A204.1 (cell line): ENCODE measurements at regions not wholly inside any gene's neighbourhood (a gene's known extent, or its start where the extent isn't known, plus 50 kb on each side); places are given as distances from the start of the nearest gene placed in this dataset.

Experiments used
- FAIRE-seq: peaks from 2 replicates; lab custom pipeline; 2012; peaks lifted over from hg19 to GRCh38; lab: Jason Lieb, UNC

GRCh38 chr2:217475101-217475500 lies 527.7 kb downstream of the TNS1 start:
- FAIRE-seq: no peak

DNA sequence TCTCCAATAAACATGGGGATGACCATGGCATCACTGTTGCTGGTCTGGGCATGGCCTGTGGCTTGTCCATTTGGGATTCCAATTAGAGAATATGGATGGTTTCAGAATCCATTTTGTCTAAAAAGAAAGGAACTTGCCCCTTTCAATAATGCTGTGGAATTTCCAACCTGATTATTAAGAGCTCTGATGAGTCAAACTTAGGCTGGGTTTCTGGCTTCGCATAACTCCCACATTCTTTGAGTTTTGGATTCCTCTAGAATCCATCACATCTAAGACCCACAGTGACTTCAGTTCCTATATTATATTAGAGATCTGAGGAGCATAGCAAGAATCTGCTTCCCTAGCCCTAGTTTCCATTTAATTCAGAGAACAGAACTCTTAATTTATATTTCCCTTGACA lies 531.5 kb downstream of the TNS1 start:
- FAIRE-seq: no peak

GRCh38 chr2:217469203-217469810 lies 533.5 kb downstream of the TNS1 start:
- FAIRE-seq: no peak

GRCh38 chr2:217468042-217468830 lies 534.6 kb downstream of the TNS1 start:
- no peak for FAIRE-seq

DNA sequence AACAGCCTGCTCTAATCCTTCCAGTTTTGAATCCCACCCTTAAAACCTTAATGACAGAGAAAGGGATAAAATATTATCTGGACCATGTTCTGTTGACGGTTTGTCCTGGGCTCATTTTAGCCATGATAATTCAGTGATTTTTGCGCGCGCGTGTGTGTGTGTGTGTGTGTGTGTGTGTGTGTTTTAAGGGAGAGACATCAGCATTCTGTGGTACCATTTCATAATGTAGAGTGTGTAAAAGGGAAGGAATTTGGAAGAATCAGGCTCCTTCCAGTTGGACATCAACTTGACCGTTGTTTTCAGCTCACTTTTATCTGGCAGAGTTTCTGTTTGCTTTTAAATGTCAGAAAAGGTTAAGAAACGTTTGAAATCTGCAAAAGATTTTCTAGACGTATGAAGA lies 535.5 kb downstream of the TNS1 start:
- no peak for FAIRE-seq

DNA sequence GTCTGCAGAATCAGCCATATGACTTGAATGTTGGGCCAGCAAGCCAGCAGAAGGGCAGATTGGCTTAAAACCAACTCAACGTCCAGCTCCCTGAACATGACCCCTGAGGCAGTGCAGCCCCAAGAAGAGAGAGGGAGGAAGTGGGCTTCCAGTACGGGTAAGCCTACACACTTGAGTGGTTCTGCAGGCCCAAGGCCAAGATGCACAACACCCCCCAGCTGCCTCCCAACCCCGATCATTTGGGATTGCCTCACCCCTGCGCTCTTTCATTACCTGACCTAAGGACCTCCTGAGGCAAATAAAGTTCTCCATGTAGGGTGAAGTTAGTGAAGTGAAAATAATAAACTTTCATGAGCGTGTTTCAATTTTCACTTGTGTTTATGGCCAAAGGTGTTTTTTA lies 536.0 kb downstream of the TNS1 start:
- FAIRE-seq: no peak

DNA sequence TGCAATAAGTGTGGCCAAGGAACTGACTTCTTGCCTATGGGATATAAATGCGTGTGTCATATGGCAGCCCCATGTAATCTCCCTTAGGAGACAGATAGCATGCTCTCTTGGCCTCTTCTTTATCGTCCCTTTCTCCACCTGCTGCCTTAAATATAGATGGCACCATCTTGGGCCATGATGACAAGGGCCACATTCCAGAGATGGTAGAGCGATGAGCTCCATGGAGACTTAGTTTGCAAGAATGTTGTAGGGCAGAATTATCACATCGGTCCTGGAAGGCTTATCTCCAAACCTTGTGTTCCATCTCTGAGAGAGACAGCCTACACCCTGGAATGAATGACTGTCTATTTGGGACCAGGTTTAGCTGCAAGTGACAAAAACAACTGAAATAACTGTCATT lies 536.7 kb downstream of the TNS1 start:
- no peak for FAIRE-seq

DNA sequence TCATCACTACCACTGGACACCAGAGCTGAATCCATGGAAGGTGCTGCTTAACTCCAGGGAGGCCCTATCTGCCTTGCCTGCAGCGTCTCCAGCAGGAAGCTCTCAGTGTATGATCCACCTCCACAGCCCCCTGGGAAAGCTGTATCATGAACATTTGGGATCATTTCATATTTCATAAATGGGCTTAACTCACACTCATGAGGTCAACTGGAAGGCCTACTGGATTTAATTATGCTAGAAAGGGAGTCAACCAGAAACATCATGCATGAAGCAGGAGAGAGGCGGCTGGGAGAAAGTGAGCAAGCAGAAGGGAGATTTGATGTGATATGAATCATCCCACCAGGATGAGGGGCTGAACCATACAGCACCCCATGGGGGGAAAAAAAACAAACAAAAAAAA lies 537.7 kb downstream of the TNS1 start:
- no peak for FAIRE-seq

DNA sequence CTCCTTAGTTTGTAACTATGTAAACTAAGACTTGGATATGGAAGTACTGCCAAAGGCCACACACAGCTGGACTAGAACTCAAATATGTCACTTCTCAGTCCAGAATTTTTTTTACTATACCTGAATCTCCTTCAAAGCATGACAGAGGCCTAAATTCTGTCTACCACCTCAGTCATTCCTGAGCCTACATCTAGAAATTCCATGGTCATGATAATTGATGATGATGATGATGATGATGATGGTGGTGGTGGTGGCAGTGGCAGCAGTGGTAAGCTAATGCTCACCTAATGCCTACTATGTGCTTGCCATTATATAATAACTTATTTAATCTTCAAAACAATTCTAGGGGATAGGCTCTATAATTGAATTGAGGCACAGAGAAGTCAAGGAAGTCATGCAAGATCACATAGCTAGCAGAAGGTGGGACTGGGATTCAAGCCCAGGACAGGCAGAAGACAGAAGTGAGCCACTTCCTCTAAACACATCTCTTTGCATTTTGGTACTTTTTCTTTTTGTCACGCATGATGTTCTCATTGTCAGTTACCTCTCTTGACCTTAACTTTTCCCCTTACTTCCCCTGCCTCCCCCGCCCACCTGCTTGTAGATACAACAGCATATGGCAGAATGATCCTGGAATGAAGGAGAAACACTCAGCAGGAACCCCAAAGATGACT lies 539.3 kb downstream of the TNS1 start:
- no peak for FAIRE-seq

DNA sequence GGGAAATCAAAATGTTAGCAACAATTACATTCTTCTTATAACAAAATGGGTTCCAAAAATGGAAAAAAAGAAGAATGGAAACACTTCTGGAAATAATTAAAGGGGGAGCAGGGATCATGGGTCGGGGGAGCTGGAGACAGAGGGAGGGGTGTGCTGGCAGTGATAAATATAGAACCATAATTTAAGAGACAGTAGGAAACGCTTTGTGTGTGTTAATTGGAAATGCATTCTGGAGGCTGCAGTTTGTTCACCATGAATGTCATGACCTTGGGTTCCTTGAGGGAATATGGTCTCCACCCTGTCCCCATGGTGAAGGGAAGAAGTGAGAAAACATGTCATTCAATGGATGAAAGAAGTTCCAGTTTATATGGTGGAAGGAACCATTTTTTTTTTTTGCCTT lies 540.7 kb downstream of the TNS1 start:
- FAIRE-seq: no peak

DNA sequence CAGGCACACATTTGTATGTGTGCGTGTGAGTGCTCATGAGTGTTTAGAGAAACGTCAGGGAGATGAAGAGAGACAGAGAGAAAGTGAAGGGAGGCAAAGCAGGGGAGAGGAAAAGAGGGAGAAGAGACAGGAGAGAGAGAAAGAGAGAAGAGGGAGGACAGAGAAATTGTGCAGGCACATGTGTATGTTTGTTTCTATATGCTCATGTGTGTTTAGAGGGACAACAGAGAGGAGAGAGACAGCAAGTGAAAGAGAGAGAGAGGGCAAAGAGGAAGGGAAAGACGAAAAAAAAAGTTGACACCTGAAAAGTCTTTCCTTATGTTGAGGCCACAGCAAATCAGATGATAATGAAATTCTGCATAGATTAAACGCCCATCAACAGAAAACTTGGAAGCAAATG lies 541.1 kb downstream of the TNS1 start:
- FAIRE-seq: no peak

DNA sequence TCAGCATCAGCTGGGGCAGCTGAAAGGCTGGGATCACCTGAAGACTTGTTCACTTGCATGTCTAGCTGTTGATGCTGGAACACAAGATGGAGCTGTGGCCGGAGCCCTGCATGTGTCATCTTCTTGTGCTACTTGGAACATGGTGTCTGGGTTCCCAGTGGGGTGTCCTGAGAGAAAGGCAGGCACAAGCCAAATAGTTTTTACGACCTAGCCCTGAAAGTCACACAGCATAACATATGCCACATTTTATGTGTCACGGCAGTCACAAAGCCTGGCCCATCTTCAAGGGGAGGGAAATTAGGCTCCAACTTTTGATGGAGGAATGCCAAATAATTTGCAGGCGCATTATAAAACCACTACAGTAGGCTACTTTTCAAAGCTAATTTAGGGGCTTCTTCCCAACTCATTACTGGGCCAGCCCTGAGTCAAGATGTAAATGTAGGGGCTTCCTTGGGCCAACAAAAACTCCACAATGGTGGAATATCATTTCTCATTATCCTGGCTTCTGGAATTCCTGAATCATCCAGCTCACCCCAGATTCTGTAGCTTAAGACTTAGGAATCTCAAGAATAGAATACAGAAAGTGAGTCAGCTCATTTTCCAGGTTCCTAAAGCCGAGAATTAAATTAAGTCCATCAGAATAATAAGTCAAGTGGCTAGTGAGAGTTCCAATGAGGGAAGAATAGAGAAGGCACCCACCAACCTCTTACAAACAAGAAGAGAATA lies 543.0 kb downstream of the TNS1 start:
- no peak for FAIRE-seq

GRCh38 chr2:217459016-217459415 lies 543.8 kb downstream of the TNS1 start:
- no peak for FAIRE-seq

GRCh38 chr2:217456016-217456415 lies 546.8 kb downstream of the TNS1 start:
- no peak for FAIRE-seq

DNA sequence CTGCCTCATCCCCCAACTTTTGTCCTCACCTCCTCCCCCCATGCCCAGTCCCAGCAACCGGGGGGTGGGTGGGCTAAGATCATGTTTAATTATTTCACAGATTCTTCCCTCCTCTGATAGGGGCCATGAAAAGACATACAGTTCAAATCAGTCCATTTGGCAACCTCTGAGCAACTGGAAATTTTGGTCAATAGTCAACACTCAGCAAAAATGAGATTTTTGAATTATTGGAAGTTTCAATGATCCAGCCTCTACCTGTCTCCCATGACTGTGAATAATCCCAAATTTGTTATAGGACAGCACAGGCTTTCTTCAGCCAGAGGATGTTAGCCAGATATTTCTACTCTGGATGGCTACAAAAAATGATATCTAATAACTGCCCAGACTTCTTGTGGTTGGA lies 549.9 kb downstream of the TNS1 start:
- no peak for FAIRE-seq

GRCh38 chr2:217451666-217452065 lies 551.1 kb downstream of the TNS1 start:
- no peak for FAIRE-seq

- FAIRE-seq: no peak
These were observed 553.4 kb downstream of the TNS1 start for GRCh38 chr2:217449444-217449843.

- FAIRE-seq: no peak
These were observed 553.9 kb downstream of the TNS1 start for GRCh38 chr2:217448860-217449259.

GRCh38 chr2:217445723-217446122 lies 557.1 kb downstream of the TNS1 start:
- no peak for FAIRE-seq

DNA sequence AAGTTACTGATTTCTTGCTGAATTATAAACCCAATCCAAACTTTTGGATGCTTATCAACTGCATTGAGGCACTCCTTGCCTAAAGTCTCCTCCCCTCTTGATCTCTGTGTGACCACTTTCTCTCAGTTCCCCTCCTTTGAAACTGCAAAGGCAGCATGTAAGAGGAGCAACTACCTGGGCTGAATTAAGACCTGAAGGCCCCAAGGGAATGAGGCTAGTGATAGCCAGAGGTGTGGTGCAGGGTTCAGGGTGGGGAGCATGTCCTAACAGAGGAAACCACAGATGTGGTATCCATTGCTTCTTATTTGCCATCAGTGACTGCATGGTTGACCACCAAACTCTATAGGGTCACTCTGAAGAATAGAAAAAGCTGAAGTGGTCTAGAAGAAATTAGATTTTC lies 557.9 kb downstream of the TNS1 start:
- no peak for FAIRE-seq

DNA sequence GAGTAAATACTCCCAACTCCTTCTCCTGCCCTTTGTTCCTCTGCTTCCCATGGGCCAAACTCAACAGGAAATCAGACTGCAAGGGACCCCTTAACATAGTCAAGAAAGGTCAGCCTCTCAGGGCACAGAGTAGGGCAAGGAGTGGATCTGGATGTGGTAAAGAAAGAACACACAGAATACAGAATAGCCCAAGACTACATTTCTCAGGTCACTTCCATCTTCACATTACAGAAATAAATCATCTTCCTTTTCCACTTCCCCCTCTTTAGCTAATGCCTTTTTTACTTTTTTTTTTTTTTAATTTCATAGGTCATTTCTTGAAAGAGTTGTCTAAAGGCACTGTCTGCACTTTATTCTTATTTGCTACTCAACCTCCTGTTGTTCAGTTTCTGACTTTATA lies 558.3 kb downstream of the TNS1 start:
- no peak for FAIRE-seq

DNA sequence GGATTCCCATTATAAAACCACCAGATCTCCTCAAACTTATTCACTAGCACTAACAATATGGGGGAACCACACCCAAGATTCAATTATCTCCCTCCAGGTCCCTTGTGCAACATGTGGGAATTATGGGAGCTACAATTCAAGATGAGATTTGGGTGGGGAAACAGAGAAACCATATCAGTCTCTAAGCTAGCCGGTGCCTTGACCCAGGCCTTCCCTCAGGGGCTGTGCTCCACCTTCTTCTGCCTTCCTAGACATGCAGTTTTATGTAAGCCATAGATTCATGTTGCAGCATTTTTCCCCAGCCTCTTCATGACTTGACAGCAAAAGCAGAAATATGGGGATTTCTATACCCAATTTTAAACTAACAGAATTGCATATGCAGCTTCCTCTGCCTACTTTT lies 559.2 kb downstream of the TNS1 start:
- no peak for FAIRE-seq

- no peak for FAIRE-seq
These were observed 562.8 kb downstream of the TNS1 start for GRCh38 chr2:217440000-217440399.
